Hematopoietic multipotent progenitor cell treated with erythropoietin and hydrocortisone succinate and interleukin-3 and kit ligand, for 17 days (in vitro differentiated cells): ENCODE measurements at regions not wholly inside any gene's neighbourhood (a gene's known extent, or its start where the extent isn't known, plus 50 kb on each side); places are given as distances from the start of the nearest gene placed in this dataset.

ENCODE experiments used
- DNase-seq: peaks from one replicate; pipeline ENCODE4 v3.0.0-alpha.2; 2015; ENCODE audit warnings: low spot score

DNA sequence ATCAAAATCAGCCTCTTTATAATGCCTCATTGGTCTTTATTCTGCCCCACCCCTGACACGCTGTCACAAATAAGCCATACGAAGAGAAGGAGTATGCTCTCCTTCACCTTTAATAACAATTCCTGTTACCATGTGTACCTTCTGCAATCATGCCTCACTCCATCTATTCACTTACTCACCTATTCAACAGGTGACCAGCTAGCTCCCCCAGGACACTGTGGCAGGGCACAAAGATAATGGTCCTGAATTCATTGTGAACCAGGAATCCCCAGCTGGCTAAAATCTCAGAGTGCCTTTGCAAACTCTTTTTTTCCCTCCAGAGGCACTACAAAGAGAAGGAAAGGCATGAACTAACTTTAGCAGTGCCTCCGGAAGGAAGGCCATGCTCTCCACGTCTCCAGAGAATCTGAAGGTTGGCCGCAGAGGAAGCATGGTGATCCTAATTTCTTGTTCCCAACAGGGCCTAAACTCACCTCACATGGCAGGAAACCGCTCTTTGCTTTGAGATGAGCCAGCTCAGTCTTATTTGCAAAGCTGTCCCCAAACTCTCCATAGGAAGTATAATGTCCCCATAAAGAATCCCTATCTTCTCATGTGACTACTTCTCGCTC lies 590.3 kb downstream of the BUD13 start:
- DNase-seq = no peak

DNA sequence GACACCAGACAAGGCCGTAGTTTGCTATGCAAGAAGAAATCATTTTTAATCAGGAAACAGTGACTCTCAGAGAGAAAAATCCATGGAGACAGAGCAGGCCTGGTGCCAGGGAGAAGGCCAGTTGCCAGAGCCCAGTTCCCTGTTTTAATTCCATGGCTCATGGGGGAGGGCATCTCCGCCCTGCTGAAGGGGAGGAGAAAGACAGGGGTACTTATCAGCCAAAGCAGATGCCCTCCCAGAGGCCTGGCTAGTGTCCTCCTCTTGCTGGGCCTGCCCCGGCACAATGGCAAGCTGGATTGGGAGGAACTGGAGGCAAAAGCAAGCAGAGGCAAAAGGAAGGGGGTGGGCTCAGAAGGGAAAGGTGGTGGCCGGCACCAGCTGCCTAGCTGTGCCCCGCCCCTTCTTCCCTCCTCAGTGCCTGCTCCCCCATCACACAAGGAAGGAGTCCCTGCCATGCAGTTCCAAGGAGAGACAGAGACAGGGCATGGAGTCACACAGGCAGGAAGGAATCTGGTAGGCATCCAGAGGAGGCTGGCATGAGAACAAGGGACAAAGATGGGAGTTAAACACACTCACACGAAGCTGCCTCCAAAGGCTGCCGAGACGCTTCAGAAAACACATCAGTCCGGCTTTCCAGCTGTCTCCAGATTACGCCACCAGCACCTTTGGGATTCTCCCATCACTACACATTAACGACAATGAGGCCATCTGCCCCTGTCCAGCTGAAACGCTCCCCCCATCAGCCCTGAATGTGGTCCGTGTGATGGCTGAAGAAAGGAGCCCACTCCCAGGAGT lies 591.8 kb downstream of the BUD13 start:
- no peak for DNase-seq

DNA sequence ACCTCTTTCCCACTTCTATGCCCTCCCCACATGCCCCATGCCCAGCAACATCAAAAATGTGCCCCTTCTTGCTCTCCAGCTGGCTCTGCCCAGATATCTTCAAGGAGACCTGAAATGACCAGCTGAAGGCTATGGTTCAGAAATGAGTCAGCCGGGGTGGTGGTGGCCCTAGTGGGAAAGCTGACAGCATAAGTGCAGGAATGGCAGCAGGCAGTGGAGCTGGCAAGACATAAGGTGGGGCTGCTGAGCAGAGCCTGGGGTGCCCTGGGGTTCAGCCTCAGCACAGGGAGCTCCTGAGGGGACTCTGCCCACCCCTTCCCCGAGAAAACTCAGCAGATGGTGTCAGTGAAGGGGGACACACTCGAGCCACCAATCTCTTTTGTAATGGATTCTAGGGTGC lies 593.4 kb downstream of the BUD13 start:
- no peak for DNase-seq

DNA sequence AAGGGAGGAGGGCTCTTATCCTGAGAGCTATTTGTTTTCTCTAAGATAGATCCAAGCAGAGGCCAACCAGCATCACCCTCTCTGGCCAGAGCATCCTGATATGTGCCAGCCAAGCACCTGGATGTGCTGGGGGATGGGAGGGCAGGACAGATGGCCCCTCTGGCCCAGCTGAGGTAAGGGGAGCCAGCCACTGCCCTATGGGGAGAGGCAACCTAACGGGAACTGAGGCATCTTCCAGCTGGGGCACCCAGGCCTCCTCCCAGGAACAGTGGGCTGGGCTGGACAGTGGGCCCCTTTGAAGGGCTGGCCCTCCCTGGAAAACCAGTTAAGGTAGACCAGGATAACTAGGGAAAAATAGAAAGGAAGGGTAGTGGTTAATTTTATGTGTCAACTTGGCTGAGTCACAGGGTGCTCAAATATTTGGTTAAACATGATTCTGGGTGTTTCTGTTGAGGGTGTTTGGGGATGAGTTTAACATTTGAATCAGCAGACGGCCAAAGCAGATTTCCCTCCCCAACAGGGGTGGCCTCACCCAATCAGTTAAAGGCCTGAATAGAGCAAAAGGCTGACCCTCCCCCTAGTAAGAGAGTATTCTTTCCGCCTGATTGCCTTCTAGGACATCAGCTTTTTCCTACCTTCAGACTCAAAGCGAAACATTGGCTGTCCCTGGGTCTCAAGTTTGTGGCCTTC lies 595.1 kb downstream of the BUD13 start:
- no peak for DNase-seq

DNA sequence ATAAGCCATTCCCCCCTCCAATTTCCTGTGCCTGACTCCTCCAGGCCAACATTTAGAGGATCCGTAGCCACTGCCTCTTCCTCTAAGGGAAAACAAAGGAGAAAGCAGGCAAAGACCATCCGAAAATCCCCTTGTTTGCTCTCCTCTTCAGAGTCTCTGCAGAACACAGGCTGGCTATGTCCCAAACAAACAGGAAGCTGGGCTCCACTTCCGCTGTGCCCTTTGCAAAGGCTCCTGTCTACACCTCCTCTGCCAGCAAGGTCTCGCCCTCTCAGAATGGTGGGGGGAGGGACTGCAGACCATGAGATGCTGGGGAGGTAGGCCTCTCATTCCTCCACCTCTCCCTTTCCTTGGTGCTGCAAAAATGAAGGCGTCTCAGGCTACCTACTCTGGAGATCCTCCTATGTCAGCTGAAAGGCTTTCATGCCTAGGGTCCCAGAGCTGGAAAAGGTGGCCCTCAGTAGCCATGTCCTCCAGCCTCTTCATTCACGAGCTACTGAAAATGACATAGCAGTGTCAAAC lies 596.2 kb downstream of the BUD13 start:
- no peak for DNase-seq

DNA sequence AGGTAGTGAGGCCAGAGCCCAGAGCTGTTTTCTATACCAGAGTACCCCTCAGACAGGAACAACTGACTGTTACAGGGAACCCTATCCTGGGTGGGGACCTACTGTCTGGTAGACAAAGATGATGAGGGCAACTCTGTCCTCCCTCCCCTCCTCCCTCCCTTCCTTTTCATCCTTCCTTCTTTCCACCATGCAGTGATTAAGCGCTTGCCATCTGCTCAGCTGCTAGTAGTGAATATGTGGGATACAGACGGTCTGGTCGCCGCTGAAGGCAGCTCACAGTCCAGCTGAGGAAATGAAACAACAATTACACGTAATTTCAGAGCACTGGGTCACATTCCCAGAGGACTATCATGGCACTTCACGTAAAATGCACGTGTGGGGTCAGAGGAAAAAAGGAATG lies 597.1 kb downstream of the BUD13 start:
- no peak for DNase-seq

DNA sequence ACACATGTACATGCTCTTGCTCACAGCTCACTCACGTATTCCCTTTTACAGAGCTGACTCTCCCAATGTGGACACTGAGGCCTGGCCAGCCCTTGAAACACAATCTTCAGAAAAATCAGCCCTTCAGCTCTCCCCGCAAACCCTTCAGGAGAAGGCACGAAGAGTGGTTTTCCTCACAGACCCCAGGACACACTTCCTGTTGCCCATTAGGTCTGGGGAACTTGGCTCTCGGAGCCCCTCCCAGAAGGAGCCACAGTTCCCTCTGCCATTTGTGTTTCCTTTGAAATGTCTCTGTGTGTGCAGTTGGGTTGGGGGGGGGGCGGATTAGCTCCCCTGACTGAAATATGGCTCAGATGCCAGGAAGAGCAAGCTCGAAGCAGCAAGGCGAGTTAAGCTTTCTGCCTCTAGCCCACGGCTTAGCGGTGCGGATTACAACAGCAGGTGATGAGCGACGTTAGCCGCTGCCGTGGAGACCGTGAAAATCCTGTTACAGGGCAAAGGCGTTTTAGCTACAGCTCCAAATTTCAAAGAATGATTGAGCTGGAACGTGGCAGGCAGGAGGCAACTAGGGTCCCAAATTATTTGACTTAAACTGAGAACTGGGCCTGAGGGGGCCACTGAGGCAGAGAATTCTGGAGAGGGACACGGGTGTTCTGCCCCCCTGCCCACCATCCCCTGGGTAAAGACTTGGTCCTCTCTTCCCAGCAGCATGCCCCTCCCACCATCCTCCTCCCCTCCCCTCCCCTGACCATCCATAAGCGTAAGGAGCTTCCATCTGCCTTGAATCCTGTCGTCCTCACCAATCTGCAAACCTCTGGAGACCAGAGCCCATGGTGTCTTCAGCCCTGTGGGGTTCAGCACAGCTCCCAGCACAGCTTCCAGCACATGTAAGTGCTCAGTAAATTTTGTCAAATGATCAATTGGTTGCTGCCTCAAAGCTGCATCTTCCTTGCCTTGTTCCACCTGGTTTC lies 598.6 kb downstream of the BUD13 start:
- no peak for DNase-seq

DNA sequence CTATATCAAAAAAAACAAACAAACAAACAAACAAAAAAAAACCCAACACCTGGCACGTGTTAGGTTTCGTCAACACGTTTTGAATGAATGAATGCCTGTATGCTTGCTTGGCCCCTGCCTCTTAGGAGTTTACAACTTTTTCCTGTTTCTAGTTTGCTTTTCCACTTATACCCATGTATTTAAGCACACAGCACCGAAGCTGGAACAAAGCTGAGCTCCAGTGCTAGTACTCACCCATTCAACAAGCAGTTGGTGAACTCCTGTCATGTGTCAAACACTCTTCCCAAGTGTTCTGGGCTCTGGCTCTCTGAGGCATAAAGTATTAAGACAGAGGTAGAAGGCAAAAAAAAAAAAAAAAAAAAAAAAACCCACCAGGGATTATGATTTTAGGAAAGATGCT lies 599.3 kb downstream of the BUD13 start:
- DNase-seq = no peak

DNA sequence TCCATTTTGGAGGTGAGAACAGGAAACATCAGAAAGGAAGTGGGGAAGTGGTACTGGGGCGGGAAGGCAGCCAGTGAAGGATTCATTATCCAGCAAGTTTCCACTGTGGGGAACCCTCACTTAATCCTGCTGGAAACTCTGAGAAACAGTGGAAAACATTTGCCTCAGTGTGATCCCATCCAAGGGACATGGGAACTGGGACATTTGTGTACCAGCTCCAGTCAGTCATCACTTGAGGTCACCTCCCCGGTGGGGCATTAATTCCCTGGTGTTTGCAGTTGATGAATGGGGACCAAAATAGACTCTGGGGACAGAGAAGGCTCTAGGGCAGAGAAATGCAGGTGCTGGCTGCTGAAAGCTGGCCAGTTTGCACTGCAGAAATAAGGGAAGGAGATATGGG lies 599.9 kb downstream of the BUD13 start:
- no peak for DNase-seq

DNA sequence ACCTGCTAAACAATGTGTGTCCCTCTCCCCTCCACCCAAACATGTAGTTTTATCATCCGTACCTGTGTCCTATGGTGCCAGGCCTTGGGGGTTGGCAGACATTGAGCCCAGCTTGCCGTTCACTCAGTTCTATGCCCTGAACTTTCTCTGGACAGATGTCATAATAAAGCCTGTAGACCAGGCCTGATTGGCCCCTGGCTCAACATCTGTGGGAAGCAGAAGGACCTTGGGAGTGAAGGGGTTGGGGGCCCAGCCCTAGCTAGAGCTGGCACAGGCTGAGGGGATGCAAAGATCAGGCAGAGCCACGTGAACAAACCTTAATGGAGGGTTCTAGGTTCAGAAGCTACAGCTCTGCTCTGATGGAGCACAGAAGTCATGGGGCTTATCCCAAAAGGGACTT lies 600.6 kb downstream of the BUD13 start:
- no peak for DNase-seq

DNA sequence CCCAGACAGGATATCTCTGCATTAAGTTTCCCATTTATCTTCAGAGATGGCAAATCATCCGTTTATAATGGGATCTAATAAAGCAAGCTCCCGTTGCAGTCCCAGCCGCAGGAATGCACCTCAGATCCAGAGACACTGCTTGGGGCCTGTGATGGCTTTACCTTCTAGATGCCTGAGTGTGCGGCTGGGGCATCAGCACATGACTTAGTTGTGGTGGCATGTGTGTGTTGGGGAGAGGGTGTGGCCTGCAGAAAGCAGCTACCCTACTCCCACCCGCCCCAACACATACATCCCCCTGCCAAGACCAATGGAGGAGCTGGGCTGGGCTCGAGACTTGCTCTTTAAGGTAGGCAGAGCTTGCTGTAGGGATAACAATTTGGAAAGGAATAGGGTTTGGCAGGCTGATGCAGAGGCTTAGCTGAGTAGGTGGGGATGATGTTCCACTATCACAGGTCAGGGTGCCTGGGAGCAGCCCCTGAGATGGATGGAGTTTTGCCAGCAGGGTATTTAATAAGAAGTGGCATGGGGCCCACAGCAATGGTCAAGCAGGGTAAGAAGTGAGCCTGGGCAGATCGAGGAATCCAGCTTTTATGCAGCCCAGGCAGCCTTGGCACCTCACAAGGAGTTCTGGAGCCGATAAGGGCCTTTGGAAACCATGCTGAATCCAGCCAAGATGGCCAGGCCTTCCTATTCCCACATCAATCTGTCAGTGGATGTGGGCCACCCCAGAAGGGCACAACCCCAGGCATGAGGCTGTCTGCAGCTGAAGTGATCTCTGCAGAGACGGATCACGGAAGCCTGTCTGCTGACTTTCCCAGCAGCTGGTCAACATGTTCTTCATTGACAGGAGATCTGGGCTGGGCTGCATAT lies 601.3 kb downstream of the BUD13 start:
- DNase-seq = no peak

DNA sequence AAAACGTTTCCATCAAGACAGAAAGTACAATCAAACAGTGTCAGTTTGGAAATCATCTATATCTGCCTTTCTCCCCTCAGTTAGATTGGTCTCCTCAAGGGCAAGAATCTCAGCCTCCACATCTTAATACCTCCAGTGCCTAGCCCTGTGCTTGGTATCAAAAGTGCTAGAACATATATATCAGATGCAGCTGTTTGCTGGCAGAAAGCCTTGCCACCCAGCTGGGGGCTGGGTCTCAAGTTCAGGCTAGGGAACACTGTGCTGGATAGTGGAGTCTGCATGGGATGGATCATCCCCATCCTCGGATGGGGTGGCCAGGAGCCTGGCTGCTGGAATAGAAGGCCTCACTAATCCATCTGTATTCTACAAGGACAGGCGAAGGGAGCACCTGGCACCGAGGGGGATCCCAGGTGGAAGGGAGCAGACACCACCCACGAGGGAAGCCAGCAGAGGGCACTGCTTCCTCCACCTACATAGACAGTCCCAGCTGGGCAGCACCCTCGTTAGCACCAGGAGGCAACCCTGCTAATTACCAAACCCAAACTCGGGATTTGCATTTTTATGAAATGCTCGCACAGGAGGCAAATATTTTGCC lies 602.2 kb downstream of the BUD13 start:
- no peak for DNase-seq

DNA sequence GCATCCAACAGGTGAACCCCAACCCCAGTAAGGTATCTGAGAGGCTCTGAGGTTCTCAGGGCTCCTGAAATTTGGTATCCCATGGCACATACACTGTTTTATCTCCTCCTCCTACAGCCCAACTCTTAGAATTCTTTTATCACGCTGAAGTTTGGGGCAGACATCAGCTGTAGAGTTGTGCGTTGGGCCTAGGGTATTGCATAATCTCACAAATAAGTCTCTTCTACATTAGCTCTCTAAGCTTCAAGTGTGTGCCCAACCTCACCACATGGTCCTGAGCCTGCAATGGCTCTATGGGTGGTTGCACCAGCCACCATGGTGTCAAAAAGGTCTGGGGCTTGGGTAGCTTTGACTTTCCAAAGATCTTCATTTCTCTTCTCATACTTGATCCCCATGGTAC lies 603.0 kb downstream of the BUD13 start:
- no peak for DNase-seq

DNA sequence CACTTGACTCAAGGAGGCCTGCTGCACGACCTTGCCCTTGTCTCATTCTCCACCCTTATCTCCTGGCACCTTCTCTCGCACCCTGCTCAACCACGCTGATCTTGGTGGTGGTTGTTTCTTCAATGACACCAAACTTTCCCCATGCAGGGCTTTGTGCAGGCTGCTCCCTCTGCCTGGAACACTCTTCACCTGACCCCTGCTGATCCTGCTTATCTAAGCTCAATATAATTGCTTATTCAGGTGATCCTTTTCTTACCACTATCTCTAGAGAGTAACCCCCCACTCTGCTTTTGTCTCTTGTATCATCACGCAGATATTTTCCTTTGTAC lies 604.4 kb downstream of the BUD13 start:
- no peak for DNase-seq

DNA sequence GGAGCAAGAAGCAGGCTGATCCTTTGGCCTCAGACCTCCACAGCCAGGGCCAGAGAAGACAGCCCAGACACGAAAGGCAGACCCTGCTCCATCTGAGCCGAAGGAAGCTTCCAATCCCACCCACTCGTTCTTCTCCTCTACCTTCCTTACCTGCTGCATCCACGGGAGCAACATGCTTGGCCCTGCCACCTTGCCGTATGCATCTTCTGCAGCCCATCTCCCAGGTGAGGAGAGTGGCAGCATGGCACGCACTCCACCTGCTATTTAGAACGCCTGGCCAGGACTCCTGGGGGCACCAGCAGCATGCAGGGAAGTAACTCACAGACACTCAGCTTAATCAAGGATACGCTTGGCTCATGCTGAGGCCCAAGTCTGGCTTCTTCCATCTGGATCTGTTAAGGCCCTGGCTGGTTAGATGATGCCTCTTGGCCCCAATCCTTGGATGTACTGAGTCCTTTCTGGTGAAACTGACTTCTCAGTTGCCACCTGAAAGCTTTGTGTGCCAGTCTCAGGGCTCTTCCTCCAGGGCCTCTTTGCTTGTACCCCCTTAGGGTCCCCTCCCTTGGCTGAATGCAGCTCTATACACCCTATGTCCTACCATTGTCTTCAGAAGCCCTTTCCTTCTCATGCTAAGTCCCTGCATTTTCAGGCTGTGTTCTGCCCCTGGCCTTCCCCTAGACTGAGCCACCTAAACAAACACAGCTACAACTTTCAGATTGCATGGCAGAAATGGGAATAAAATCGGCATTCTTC lies 604.9 kb downstream of the BUD13 start:
- no peak for DNase-seq

DNA sequence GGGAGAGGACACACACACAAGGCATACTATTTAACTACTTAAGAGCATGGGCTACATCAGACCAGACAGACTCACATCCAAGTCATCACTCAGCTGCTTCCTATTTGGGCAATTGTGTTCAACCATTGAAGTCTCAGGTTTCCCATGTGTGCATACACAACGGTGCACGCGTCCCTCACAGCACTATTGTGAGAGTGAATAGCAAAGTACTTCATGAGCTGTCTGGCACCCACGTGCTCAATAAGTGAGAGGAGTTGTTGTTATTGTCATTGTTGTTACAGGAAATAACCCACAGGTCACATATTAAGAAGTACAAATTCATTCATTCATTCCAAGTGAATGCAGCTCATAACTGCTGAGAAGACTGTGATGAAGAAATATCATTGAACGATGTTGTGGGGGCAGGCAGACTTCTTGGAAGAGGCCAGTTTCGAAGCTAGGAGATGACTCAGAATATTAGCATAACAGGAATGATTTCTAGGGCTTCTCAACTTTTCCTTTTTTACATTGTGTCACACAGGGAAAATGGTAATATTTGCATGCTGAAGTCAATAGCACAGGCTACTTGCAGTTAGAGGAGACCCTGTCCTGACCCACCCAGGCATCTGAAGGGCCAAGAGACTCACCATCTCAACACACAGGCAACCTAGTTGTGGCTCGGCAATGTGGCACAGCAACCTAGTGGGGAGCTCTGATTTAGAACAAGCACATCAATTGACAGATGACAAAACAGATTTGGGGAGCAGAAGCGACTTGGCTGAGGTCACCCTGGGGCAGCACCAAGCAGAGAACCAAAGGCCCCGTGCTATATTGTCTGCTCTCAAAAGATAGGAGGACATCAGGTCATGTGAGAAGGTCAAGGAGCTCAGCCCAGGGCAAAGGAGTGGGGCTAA lies 606.0 kb downstream of the BUD13 start:
- DNase-seq = no peak

DNA sequence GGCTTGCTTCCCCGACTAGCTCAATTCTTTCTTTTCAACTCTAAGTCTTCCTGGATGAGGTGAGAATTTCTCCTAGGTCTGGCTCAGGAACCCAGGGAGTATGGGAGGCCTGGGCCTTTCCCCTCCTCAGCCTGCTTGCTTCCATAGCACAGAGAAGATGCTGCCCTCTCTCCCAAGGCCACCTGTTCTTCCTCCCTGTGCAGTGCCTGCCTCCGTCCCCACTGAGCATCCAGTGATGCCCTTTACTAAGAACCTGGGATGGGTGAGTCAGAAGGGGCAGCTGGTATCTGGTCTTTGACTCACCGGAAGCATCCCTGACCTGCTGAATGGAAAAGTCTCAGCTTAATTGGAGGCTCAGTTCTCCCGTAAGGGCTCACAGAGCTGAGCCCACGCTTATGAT lies 607.9 kb downstream of the BUD13 start:
- no peak for DNase-seq

DNA sequence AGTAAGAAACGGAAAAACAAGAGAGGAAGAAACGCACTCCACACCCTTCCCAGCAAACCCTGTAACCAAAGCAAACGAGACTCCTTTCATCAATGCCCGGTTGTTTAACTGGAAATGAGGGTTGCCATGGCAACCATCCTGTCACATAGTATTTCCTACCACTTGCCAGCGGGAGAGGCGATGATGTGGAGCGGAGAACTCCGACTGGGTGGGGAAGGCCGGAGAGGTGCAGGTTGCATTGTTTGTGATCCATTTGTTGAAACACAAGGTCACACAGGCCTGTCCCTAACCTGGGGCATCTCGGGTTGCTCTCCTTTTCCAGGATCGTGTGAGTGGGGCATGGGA lies 609.9 kb downstream of the BUD13 start:
- no peak for DNase-seq
